SH-SY5Y (cell line): ENCODE measurements at regions not wholly inside any gene's neighbourhood (a gene's known extent, or its start where the extent isn't known, plus 50 kb on each side); places are given as distances from the start of the nearest gene placed in this dataset.

Experiments used
- GATA2 ChIP-seq: IDR thresholded peaks from 2 replicates; pipeline ENCODE4 v1.6.1; 2011; ENCODE audit warnings: mild to moderate bottlenecking, low read depth, low read length
- GATA3 ChIP-seq: IDR thresholded peaks from 2 replicates; pipeline ENCODE4 v1.6.1; 2011; ENCODE audit warnings: low read depth, mild to moderate bottlenecking, low read length, moderate library complexity

DNA sequence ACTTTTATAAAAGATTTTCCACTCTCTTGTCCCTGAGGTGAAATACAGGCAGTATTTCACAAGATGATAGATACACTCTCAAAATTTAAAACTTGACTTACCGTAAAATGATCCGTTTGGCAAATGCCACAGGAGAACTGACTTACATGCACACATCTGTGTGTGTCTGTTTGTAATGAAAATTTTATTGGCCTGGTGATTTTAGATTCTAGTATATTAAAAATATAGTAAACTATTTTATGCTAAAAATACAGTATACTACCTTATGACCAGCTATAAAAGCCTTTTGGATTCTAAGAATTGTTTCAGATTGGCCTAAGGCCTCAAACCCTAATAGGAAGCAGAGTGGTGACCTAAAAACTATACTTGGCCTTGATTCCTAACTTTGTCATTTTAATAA lies 362.7 kb downstream of the IPMK start:
- TF ChIP-seq GATA2 = no peak
- no peak for TF ChIP-seq GATA3
